H9 (cell line): ENCODE measurements at regions not wholly inside any gene's neighbourhood (a gene's known extent, or its start where the extent isn't known, plus 50 kb on each side); places are given as distances from the start of the nearest gene placed in this dataset.

ENCODE experiments used
- DNase-seq: peaks from one replicate; pipeline ENCODE4 v3.0.0-alpha.2; 2017
- H2AFZ ChIP-seq: one replicate; pipeline ENCODE4 v1.6.1; 2013; ENCODE audit warnings: mild to moderate bottlenecking, low read length, control low read depth, moderate library complexity
- H2AK5ac ChIP-seq: 2 replicates; pipeline ENCODE4 v1.6.1; 2013; ENCODE audit warnings: low read length, control low read depth, mixed read lengths; ENCODE audit not compliant: insufficient read length
- H2BK120ac ChIP-seq: one replicate; pipeline ENCODE4 v1.6.1; 2013; ENCODE audit warnings: low read depth, mild to moderate bottlenecking, low read length, control low read depth, inconsistent platforms; ENCODE audit not compliant: poor library complexity, severe bottlenecking
- H2BK12ac ChIP-seq: 2 replicates; pipeline ENCODE4 v1.6.1; 2013; ENCODE audit warnings: low read length, control low read depth, mixed read lengths, low read depth; ENCODE audit not compliant: insufficient read length
- H2BK15ac ChIP-seq: 2 replicates; pipeline ENCODE4 v1.6.1; 2013; ENCODE audit warnings: low read depth, low read length, control low read depth
- H2BK20ac ChIP-seq: one replicate; pipeline ENCODE4 v1.6.1; 2013; ENCODE audit warnings: low read depth, mild to moderate bottlenecking, low read length, control low read depth, inconsistent platforms; ENCODE audit not compliant: poor library complexity, severe bottlenecking
- H2BK5ac ChIP-seq: 2 replicates; pipeline ENCODE4 v1.6.1; 2013; ENCODE audit warnings: low read length, control low read depth, mixed read lengths; ENCODE audit not compliant: insufficient read length
- H3K14ac ChIP-seq: 2 replicates; pipeline ENCODE4 v1.6.1; 2013; ENCODE audit warnings: low read length, control low read depth; ENCODE audit not compliant: insufficient read depth
- H3K18ac ChIP-seq: 2 replicates; pipeline ENCODE4 v1.6.1; 2013; ENCODE audit warnings: low read depth, mild to moderate bottlenecking, mixed read lengths, low read length, control low read depth; ENCODE audit not compliant: insufficient read length
- H3K23ac ChIP-seq: 2 replicates; pipeline ENCODE4 v1.6.1; 2013; ENCODE audit warnings: low read length, control low read depth, mixed read lengths, low read depth; ENCODE audit not compliant: insufficient read length
- H3K23me2 ChIP-seq: 2 replicates; pipeline ENCODE4 v1.6.1; 2013; ENCODE audit warnings: low read depth, mild to moderate bottlenecking, mixed read lengths, low read length, control low read depth; ENCODE audit not compliant: insufficient read length, poor library complexity, severe bottlenecking
- H3K27ac ChIP-seq: 2 replicates; pipeline ENCODE4 v1.5.1; 2013; ENCODE audit warnings: low read length, control low read depth, mixed read lengths, low read depth; ENCODE audit not compliant: insufficient read length
- H3K27me3 ChIP-seq: 2 replicates; pipeline ENCODE4 v1.6.1; 2013; ENCODE audit warnings: low read length, control low read depth, inconsistent platforms; ENCODE audit not compliant: insufficient read depth
- H3K4ac ChIP-seq: 2 replicates; pipeline ENCODE4 v1.6.1; 2013; ENCODE audit warnings: low read depth, mild to moderate bottlenecking, control low read depth, inconsistent platforms, low read length, moderate library complexity
- H3K4me1 ChIP-seq: 2 replicates; pipeline ENCODE4 v1.6.1; 2013; ENCODE audit warnings: low read length, control low read depth, inconsistent platforms; ENCODE audit not compliant: insufficient read depth
- H3K4me2 ChIP-seq: 2 replicates; pipeline ENCODE4 v1.6.1; 2013; ENCODE audit warnings: low read length, control low read depth, mixed read lengths; ENCODE audit not compliant: insufficient read length, insufficient read depth
- H3K56ac ChIP-seq: 2 replicates; pipeline ENCODE4 v1.6.1; 2013; ENCODE audit warnings: low read depth, mild to moderate bottlenecking, mixed read lengths, low read length, control low read depth; ENCODE audit not compliant: insufficient read length
- H3K79me1 ChIP-seq: 2 replicates; pipeline ENCODE4 v1.6.1; 2013; ENCODE audit warnings: low read depth, mild to moderate bottlenecking, moderate library complexity, low read length, control low read depth, inconsistent platforms; ENCODE audit not compliant: insufficient read depth, poor library complexity, severe bottlenecking
- H3K79me2 ChIP-seq: 2 replicates; pipeline ENCODE4 v1.6.1; 2013; ENCODE audit warnings: low read length, control low read depth, inconsistent platforms; ENCODE audit not compliant: insufficient read depth
- H3K9ac ChIP-seq: 2 replicates; pipeline ENCODE4 v1.6.1; 2013; ENCODE audit warnings: low read length, control low read depth, mixed read lengths; ENCODE audit not compliant: insufficient read length; ENCODE audit errors: extremely low read depth
- H3K9me3 ChIP-seq: one replicate; pipeline ENCODE4 v1.6.1; 2013; ENCODE audit warnings: low read depth, low read length, inconsistent platforms; ENCODE audit not compliant: control insufficient read depth
- H3T11ph ChIP-seq: one replicate; pipeline ENCODE4 v1.6.1; 2013; ENCODE audit warnings: mild to moderate bottlenecking, low read length, control low read depth, inconsistent platforms
- H4K20me1 ChIP-seq: one replicate; pipeline ENCODE4 v1.6.1; 2013; ENCODE audit not compliant: control insufficient read depth, insufficient read length, insufficient read depth
- H4K5ac ChIP-seq: 2 replicates; pipeline ENCODE4 v1.6.1; 2013; ENCODE audit warnings: low read depth, mild to moderate bottlenecking, mixed read lengths, low read length, control low read depth; ENCODE audit not compliant: insufficient read length
- H4K8ac ChIP-seq: replicated peaks from 2 replicates; pipeline ENCODE4 v1.6.1; 2013; ENCODE audit warnings: low read length, control low read depth, mixed read lengths, low read depth; ENCODE audit not compliant: insufficient read length
- H4K91ac ChIP-seq: 2 replicates; pipeline ENCODE4 v1.6.1; 2013; ENCODE audit warnings: low read depth, mild to moderate bottlenecking, moderate library complexity, mixed read lengths, low read length, control low read depth; ENCODE audit not compliant: insufficient read length
- H3K27ac Mint-ChIP-seq, 3 experiments: 2 replicates in 2 of 3; 3 replicates in 1 of 3; pipeline ENCODE4 v1.8.0; 2020 to 2021; ENCODE audit warnings: mixed read lengths in 3 of 3, mild to moderate bottlenecking in 1 of 3, moderate library complexity in 1 of 3
- H3K27me3 Mint-ChIP-seq: 2 replicates; pipeline ENCODE4 v1.8.0; 2021; ENCODE audit warnings: low read depth, mild to moderate bottlenecking, moderate library complexity, mixed read lengths
- H3K36me3 Mint-ChIP-seq, 3 experiments: 2 replicates in 2 of 3; 3 replicates in 1 of 3; pipeline ENCODE4 v1.8.0; 2020 to 2021; ENCODE audit warnings: low read depth in 3 of 3, mixed read lengths in 3 of 3; ENCODE audit not compliant: insufficient read depth in 1 of 3
- H3K4me1 Mint-ChIP-seq, 2 experiments: 2 replicates each; pipeline ENCODE4 v1.8.0; 2020; ENCODE audit warnings: mixed read lengths in 2 of 2
- H3K4me3 Mint-ChIP-seq, 2 experiments: 2 replicates in 1 of 2; 3 replicates in 1 of 2; pipeline ENCODE4 v1.8.0; 2020 to 2021; ENCODE audit warnings: mild to moderate bottlenecking in 2 of 2, mixed read lengths in 2 of 2, moderate library complexity in 1 of 2
- H3K9me3 Mint-ChIP-seq, 2 experiments: 2 replicates in 1 of 2; 3 replicates in 1 of 2; pipeline ENCODE4 v1.8.0; 2020; ENCODE audit warnings: mild to moderate bottlenecking in 2 of 2, mixed read lengths in 2 of 2, moderate library complexity in 1 of 2
- TF ChIP-seq, protein P1 (sequence below): fragments of 200-600 bp; sonication (generic); conservative IDR thresholded peaks from 3 replicates; pipeline ENCODE4 v1.8.0; 2021; ENCODE audit warnings: antibody characterized with exemption, mild to moderate bottlenecking

GRCh38 chr11:27186580-27186979, 146.0 kb downstream of the BBOX1 start:
- H3K27me3 ChIP-seq, result no peaks in the 10 kb centered on the region
- H3K18ac ChIP-seq, result no peak overlapping the region
- no peak overlapping the region for H3T11ph ChIP-seq
- no peak overlapping the region for H3K4me2 ChIP-seq
- no peaks in the 10 kb centered on the region for H3K79me1 ChIP-seq
- no peak overlapping the region for H3K27ac ChIP-seq
- no peak overlapping the region for H2BK15ac ChIP-seq
- no peak overlapping the region for H2BK12ac ChIP-seq
- no peak overlapping the region for H2BK5ac ChIP-seq
- no peak overlapping the region for H4K8ac ChIP-seq
- TF ChIP-seq, protein P1, sequence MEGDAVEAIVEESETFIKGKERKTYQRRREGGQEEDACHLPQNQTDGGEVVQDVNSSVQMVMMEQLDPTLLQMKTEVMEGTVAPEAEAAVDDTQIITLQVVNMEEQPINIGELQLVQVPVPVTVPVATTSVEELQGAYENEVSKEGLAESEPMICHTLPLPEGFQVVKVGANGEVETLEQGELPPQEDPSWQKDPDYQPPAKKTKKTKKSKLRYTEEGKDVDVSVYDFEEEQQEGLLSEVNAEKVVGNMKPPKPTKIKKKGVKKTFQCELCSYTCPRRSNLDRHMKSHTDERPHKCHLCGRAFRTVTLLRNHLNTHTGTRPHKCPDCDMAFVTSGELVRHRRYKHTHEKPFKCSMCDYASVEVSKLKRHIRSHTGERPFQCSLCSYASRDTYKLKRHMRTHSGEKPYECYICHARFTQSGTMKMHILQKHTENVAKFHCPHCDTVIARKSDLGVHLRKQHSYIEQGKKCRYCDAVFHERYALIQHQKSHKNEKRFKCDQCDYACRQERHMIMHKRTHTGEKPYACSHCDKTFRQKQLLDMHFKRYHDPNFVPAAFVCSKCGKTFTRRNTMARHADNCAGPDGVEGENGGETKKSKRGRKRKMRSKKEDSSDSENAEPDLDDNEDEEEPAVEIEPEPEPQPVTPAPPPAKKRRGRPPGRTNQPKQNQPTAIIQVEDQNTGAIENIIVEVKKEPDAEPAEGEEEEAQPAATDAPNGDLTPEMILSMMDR, result no peak
- H3K9ac ChIP-seq, result no peak overlapping the region
- H2AFZ ChIP-seq, result no peak overlapping the region
- no peak overlapping the region for H4K5ac ChIP-seq
- H3K4me3 Mint-ChIP-seq, result no peak overlapping the region
- H3K27ac Mint-ChIP-seq, result peak overlapping the region in 1 of 3 experiments; percentile 20; a peak in 1 of 7 replicates
- H3K9me3 ChIP-seq, result no peaks in the 10 kb centered on the region
- no peaks in the 10 kb centered on the region for H3K4me1 ChIP-seq
- H3K4me1 Mint-ChIP-seq, result peaks cover 8% of the 10 kb centered on the region in 2 experiments
- H3K79me2 ChIP-seq, result no peaks in the 10 kb centered on the region
- H3K14ac ChIP-seq, result no peak overlapping the region
- no peak overlapping the region for H3K56ac ChIP-seq
- H3K27me3 Mint-ChIP-seq, result no peaks in the 10 kb centered on the region
- peaks cover 0 to 6% of the 10 kb centered on the region in 2 experiments; a peak in 2 of 5 replicates for H3K9me3 Mint-ChIP-seq
- peaks cover 0 to 8% (median 0%) of the 10 kb centered on the region in 3 experiments; a peak in 2 of 7 replicates for H3K36me3 Mint-ChIP-seq
- H2BK120ac ChIP-seq, result no peak overlapping the region
- DNase-seq, result no peak
- no peak overlapping the region for H4K91ac ChIP-seq
- no peak overlapping the region for H2BK20ac ChIP-seq
- H4K20me1 ChIP-seq, result no peaks in the 10 kb centered on the region
- H3K23me2 ChIP-seq, result no peaks in the 10 kb centered on the region
- H3K4ac ChIP-seq, result no peak overlapping the region
- H3K23ac ChIP-seq, result no peak overlapping the region
- no peak overlapping the region for H2AK5ac ChIP-seq
